NCI-H446 (cell line): ENCODE measurements at regions not wholly inside any gene's neighbourhood (a gene's known extent, or its start where the extent isn't known, plus 50 kb on each side); places are given as distances from the start of the nearest gene placed in this dataset.
"Not testable (repeated sequence)": the region's sequence is repeated elsewhere in the genome, so short reads cannot be mapped to it uniquely, and the experiment has no call there.

Experiments used
- DNase-seq, 2 experiments: peaks; one replicate each; lab custom pipeline; 2025; lab: John Stamatoyannopoulos, UW

- no peak for DNase-seq
Observed at GRCh38 chr4:25981749-25982148, 67.7 kb downstream of the SMIM20 start.

GRCh38 chr4:25982962-25983361, 68.9 kb downstream of the SMIM20 start:
- DNase-seq = no peak

GRCh38 chr4:25984266-25984665, 70.2 kb downstream of the SMIM20 start:
- DNase-seq = no peak

- peak in 1 of 2 experiments; percentile 1 for DNase-seq
Observed at GRCh38 chr4:25984796-25985195, 70.8 kb downstream of the SMIM20 start.

- DNase-seq = no peak
Observed at GRCh38 chr4:25986807-25987206, 72.8 kb downstream of the SMIM20 start.

GRCh38 chr4:25991340-25991739, 77.3 kb downstream of the SMIM20 start:
- no peak for DNase-seq

GRCh38 chr4:25993395-25994185, 79.6 kb downstream of the SMIM20 start:
- no peak for DNase-seq

GRCh38 chr4:25994577-25994976, 80.6 kb downstream of the SMIM20 start:
- not testable (repeated sequence) for DNase-seq

GRCh38 chr4:26000274-26000950, 86.4 kb downstream of the SMIM20 start:
- no peak for DNase-seq

- DNase-seq = no peak
Observed at GRCh38 chr4:26001413-26001812, 87.4 kb downstream of the SMIM20 start.

GRCh38 chr4:26001816-26002215, 87.8 kb downstream of the SMIM20 start:
- DNase-seq = no peak

- no peak for DNase-seq
Observed at GRCh38 chr4:26003056-26003455, 89.0 kb downstream of the SMIM20 start.

GRCh38 chr4:26004290-26004689, 90.3 kb downstream of the SMIM20 start:
- no peak for DNase-seq

- DNase-seq = no peak
Observed at GRCh38 chr4:26005764-26006163, 91.7 kb downstream of the SMIM20 start.

- DNase-seq = no peak
Observed at GRCh38 chr4:26008737-26009136, 94.7 kb downstream of the SMIM20 start.

- no peak for DNase-seq
Observed at GRCh38 chr4:26009502-26009901, 95.5 kb downstream of the SMIM20 start.

- no peak for DNase-seq
Observed at GRCh38 chr4:26010304-26010703, 96.3 kb downstream of the SMIM20 start.

GRCh38 chr4:26013629-26014028, 99.6 kb downstream of the SMIM20 start:
- no peak for DNase-seq

- DNase-seq = peak in 1 of 2 experiments; percentile 45
Observed at GRCh38 chr4:26015133-26015651, 101.2 kb downstream of the SMIM20 start.

GRCh38 chr4:26015906-26016305, 101.9 kb downstream of the SMIM20 start:
- DNase-seq = no peak

GRCh38 chr4:26017531-26017930, 103.5 kb downstream of the SMIM20 start:
- DNase-seq = no peak

GRCh38 chr4:26017961-26018700, 104.1 kb downstream of the SMIM20 start:
- not testable (repeated sequence) for DNase-seq
